Vagina (tissue), 2 donors: ENCODE measurements at regions not wholly inside any gene's neighbourhood (a gene's known extent, or its start where the extent isn't known, plus 50 kb on each side); places are given as distances from the start of the nearest gene placed in this dataset.

Experiments
- CTCF ChIP-seq, 3 experiments: fragments of 450-650 bp in 2 of 3; fragments of 200-600 bp in 1 of 3; sonication (generic) in 1 of 3; IDR thresholded peaks; one replicate each; pipeline ENCODE4 v1.5.1; 2017 to 2019; ENCODE audit warnings: antibody characterized with exemption in 3 of 3, mild to moderate bottlenecking in 2 of 3, moderate library complexity in 2 of 3
- POLR2A ChIP-seq, 2 donors: fragments of 450-650 bp; IDR thresholded peaks; one replicate each; pipeline ENCODE4 v1.6.1; 2017; ENCODE audit warnings: antibody characterized with exemption in 2 of 2, mild to moderate bottlenecking in 2 of 2, moderate library complexity in 2 of 2
- POLR2AphosphoS5 ChIP-seq, 2 donors: sonication (generic); formaldehyde crosslinking; IDR thresholded peaks; one replicate each; pipeline ENCODE4 v1.9.0; 2017; ENCODE audit warnings: antibody characterized with exemption in 2 of 2, mild to moderate bottlenecking in 2 of 2, low read depth in 1 of 2; ENCODE audit not compliant: insufficient read depth in 1 of 2

- no peak for TF ChIP-seq CTCF (IDR thresholded peaks at IDR 0.05)
- TF ChIP-seq POLR2A (IDR thresholded peaks at IDR 0.05): no peak
- no peak for TF ChIP-seq POLR2AphosphoS5 (IDR thresholded peaks at IDR 0.05; ENCODE audit: insufficient read depth in 1 of 2, low read depth in 1 of 2)
Observed at GRCh38 chr2:175745911-175746310, 256.2 kb downstream of the LNPK start.
